ENCODE measurements at regions not wholly inside any gene's neighbourhood (a gene's known extent, or its start where the extent isn't known, plus 50 kb on each side); places are given as distances from the start of the nearest gene placed in this dataset.
"Not testable (repeated sequence)": the region's sequence is repeated elsewhere in the genome, so short reads cannot be mapped to it uniquely, and the experiment has no call there.

DNA sequence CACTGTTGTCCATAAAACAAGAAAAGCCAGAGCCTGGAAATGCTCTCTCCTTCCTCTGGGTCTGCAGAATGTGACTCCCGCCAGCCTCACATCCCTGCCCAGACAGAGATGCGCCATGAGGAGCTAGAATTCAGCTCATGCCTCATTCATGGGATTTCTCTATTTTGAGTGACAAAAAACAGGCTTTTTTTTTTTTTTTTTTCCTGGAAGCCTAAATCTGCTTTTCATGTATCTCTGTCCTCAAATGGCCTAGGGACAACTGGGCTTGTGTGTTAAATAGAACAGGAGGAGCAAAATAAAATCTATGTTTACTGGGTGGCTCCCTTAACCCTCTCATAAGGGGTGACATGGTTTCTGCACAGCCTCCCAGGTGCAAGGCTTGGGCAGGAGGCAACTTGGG is 679.7 kb upstream of the AUTS2 start:
- DNase-seq (ENCODE audit: low read depth), result no peak

DNA sequence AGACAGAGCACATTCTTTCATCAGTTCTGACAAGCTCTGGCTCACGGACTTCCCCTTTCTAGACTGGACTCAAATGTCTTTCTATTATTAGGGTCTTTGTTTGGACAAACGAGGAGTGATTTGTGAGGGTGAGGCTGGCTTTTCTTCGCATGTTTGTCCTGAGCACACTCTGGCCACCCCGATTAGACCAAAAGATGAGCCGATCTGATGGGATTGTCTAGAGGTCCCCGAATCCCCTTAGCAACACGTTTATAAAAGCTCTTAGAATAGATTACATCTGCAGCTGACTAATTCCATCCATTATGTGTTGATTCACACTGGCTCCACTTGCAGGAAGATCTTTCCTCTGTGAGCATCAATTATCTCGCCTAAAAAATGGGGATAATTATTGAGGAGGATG is 675.4 kb upstream of the AUTS2 start:
- DNase-seq (ENCODE audit: low read depth), result no peak

DNA sequence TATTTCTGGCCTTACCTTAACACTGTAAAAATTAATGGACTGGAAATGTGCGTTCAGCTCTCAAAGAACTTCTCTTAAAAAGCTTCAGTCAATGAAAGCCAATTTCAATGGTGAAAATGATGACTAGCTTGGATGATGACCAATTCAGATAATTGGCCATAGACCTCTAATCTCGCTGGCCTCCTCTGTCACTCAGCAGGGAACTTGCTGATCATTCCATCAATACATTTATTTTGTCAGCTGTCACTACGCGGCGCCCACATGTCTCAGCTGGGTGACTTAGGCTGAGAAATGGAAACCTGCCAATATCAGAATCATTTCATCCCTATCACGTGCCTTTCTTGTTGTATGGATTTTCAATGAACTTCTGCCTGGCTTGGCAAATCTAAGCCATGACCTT is 673.0 kb upstream of the AUTS2 start:
- no peak for DNase-seq (ENCODE audit: low read depth)

GRCh38 chr7:68929781-68930261 is 668.5 kb upstream of the AUTS2 start:
- DNase-seq (ENCODE audit: low read depth), result no peak

DNA sequence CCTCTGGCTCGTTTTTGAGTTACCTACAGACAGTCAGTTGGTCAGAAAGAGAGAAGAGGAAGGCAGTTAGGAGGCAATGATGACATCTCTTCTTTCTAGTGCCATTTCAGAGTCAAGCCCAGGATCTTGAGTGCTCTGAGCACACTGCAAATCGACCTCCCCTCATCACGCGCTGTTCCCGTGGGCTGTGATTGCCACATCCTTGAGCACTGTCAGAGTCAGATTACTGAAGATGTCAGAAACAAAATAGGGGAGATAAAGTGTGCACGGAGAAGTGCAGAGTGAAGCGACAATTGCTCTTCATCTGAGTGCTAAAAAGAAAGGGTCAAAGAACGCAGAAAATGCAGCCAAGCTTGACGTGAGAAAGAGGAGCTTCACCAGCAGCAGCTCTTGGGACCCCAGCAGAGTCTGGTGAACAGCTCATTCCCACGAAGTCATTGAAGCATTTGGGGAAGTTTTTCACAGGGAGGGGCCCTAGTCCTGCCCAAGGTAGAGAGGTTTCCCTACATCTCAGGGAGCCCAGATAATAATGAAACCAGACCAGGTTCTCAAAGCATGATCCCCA is 661.7 kb upstream of the AUTS2 start:
- DNase-seq (ENCODE audit: low read depth), result no peak

DNA sequence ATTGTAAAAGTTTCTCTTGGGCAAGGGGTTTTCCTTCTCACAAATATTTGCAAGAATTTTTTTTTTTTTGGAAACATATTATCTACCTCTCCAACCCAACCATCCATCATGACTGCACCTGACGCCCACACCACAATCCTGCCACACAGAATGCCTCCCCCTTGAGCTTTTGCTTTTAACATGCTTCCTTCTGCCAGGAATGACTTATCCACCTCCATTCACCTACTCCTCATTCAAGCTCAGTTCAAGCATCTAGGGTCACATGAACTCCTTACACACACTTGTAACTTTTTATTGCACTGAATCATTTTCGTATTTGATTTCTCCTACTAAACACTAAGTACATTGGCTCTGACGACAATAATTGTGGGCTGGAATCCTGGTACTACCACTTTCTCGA is 660.1 kb upstream of the AUTS2 start:
- DNase-seq (ENCODE audit: low read depth), result no peak

GRCh38 chr7:68943786-68944185 is 654.5 kb upstream of the AUTS2 start:
- DNase-seq (ENCODE audit: low read depth), result no peak

- no peak for DNase-seq (ENCODE audit: low read depth)
These were observed 642.6 kb upstream of the AUTS2 start for GRCh38 chr7:68955656-68956055.

DNA sequence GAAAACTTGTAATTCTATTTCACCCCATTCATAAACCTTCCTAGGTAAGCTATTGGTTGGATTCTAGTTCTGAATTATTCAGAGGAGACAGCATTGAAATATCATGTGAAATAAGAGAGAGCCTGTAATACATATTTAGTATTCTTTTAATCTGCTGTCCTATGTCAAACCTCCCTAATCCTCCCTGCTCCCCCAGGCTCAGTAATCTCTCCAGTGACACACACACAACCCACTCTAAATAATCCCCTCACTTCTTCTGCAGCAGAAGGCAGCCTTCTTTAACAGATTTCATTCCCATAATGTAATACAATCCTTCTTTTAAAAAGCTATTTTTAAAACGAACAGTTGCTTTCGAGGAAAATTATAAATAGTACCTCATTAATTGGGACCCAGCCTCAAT is 639.7 kb upstream of the AUTS2 start:
- no peak for DNase-seq (ENCODE audit: low read depth)

DNA sequence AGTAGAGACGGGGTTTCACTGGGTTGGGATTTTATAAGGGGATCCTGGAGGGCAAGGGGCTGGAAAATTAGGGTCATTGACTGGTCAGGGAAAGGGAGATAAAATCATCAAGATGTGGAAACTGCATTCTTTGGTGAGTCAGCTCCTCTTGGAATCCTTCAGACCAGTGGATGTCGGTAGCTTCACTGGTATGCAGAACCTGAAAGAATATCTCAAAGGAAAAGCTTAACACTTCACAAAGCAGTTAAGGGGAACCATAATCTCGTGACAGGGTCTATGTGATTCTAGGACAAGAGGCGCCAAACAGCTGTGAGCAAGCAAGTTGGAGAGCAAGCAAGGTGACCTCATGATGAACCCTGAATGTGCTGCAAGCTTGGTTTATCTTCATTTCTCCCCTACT is 634.7 kb upstream of the AUTS2 start:
- DNase-seq (ENCODE audit: low read depth), result no peak

DNA sequence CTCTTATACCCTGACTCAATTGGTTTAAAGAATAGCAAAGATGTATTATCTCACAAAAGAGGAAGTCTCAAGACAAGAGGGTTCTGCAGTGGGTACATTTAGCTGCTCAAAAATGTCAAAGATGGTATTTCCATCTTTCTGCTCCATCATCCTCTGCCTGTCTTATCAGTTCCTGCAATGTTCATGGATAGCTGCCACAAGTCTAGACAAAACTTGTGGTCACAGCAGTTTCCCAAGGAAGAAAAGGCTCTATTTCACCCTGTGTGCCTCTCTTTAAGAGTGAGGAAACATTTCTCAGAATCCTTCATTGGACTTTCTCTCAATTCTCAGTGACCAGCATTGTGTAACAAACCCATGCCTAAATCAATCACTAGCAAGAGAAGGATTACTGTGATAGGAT is 634.2 kb upstream of the AUTS2 start:
- no peak for DNase-seq (ENCODE audit: low read depth)

- no peak for DNase-seq (ENCODE audit: low read depth)
These were observed 632.9 kb upstream of the AUTS2 start for GRCh38 chr7:68965351-68965750.

DNA sequence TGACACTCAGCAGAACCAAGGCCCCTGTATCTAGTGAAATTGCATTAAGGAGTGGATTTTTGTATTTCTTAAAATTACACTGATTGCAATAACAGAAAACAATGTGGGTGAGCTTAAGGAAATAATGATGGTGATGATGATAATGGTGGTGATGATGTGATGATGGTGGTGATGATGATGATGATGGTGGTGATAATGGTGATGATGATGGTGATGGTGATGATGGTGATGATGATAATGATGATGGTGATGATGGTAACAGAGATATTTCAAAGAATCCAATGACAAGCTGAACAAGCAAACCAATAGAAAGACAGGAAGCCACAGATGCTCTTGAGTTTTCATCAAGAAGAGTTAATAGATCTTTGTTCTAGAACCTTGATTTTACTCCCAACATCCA is 630.7 kb upstream of the AUTS2 start:
- no peak for DNase-seq (ENCODE audit: low read depth)

DNA sequence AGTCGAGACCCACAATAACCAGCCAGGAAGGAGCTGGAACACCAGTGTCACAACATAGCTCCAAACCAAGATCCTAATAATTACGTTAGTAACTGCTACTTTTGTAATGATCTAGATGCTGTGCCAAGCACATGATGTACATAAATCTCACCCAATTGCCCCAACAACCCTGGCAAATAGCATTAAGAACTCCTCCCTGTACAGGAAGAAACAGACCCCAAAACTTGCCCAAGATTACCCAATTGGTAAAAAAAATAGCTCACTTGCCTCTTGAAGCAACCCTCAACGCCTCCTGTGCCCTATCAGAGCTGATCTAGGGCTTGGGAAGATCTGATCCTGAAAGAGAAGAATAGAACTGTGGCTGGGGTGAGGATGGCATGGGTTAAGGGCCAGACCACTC is 628.7 kb upstream of the AUTS2 start:
- no peak for DNase-seq (ENCODE audit: low read depth)

GRCh38 chr7:68971634-68972340 is 626.5 kb upstream of the AUTS2 start:
- no peak for DNase-seq (ENCODE audit: low read depth)

- no peak for DNase-seq (ENCODE audit: low read depth)
These were observed 620.8 kb upstream of the AUTS2 start for GRCh38 chr7:68977385-68978055.

- no peak for DNase-seq (ENCODE audit: low read depth)
These were observed 619.6 kb upstream of the AUTS2 start for GRCh38 chr7:68978710-68979109.

DNA sequence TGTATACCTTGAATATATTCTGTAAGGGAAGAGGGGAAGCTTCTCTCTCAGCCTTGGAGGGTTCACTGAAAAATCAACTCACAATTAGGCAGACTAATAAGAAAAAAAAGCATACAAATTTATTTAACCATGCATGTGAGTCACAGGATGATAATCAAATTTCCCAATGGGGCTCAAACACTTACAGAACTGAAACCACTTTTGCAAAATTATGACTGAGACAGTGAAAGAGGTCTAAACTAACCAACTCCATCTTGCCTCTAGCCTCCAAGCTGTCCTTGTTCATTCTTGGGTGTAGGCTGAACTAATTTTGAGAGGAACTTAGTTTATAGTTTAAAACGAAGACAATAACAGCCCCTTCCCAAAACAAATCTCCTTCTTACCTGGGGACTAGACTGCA is 618.3 kb upstream of the AUTS2 start:
- no peak for DNase-seq (ENCODE audit: low read depth)

- not testable (repeated sequence) for DNase-seq (ENCODE audit: low read depth)
These were observed 617.8 kb upstream of the AUTS2 start for GRCh38 chr7:68980432-68980831.

DNA sequence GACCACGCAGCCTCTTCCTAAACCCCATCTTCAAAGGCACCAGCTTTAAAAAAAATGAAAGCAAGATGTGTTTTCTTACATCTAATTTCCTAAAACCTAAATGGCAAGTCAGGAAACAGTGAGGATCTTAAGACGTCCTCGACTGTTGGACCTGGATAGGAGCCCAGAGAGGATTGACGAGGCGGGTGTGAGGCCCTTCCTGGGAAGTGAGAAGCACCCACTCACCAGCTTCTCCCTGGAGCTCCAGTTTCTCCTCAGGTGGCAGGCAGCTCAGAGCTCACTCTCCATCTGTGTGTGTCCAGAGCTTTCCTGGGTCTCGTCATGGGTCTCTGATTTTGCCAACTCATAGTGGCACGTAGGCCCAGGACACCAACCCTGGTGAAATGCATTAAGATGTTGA is 614.0 kb upstream of the AUTS2 start:
- DNase-seq (ENCODE audit: low read depth), result no peak

GRCh38 chr7:68994841-68995240 is 603.4 kb upstream of the AUTS2 start:
- DNase-seq (ENCODE audit: low read depth), result no peak

- DNase-seq (ENCODE audit: low read depth), result no peak
These were observed 600.1 kb upstream of the AUTS2 start for GRCh38 chr7:68998136-68998535.

- no peak for DNase-seq (ENCODE audit: low read depth)
These were observed 595.9 kb upstream of the AUTS2 start for GRCh38 chr7:69002416-69002815.

DNA sequence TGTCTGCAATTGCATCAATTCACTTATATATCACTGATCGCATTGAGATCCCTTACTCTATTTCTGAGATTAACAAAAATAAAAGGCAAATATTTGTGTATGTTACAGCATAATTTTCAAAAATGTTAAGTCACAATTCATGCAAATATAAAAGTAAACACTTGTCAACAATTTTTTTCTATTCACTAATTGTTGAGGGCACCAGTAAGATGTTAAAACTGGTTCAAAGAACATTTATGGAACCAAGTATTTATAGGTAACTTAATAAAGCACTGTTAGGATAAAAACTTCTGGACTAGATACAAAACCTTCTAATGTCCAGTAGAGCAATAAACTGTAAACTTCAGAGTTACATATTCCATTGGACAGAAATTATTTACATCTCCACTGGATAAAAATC is 586.1 kb upstream of the AUTS2 start:
- no peak for DNase-seq (ENCODE audit: low read depth)
